ENCODE measurements at regions not wholly inside any gene's neighbourhood (a gene's known extent, or its start where the extent isn't known, plus 50 kb on each side); places are given as distances from the start of the nearest gene placed in this dataset.
A peak's percentile ranks its signal among the peaks of the same experiment; 100 is the strongest.

GRCh38 chr15:66850078-66850991 lies 148.3 kb downstream of the SMAD6 start (continued):
- TF ChIP-seq HSF4 (CRISPR knock-in tag; IDR thresholded peaks at IDR 0.05; ENCODE audit: borderline replicate concordance) (no peak), CREBBP (IDR thresholded peaks at IDR 0.05; ENCODE audit: low read depth, low read length) (no peak), CEBPG (CRISPR knock-in tag; IDR thresholded peaks at IDR 0.05) (no peak), CEBPG (tag; conservative IDR thresholded peaks at IDR 0.05 in 1 of 2, IDR thresholded peaks at IDR 0.05 in 1 of 2) (no peak), NFIC (IDR thresholded peaks at IDR 0.05) (no peak), KLF10 (CRISPR knock-in tag; IDR thresholded peaks at IDR 0.05) (no peak), ZNF347 (CRISPR knock-in tag; IDR thresholded peaks at IDR 0.05; ENCODE audit: low read depth) (no peak), HDGF (IDR thresholded peaks at IDR 0.05) (no peak), GTF2A2 (tag; IDR thresholded peaks at IDR 0.05) (no peak), ZNF644 (tag; IDR thresholded peaks at IDR 0.05; ENCODE audit: low read depth) (no peak), XRCC4 (IDR thresholded peaks at IDR 0.05; ENCODE audit: extremely low read depth, insufficient read depth, insufficient read length) (no peak), YY1 (IDR thresholded peaks at IDR 0.05; ENCODE audit: borderline replicate concordance in 1 of 3, control insufficient read depth in 1 of 3, extremely low read depth in 1 of 3, insufficient read depth in 3 of 3, insufficient read length in 1 of 3, insufficient replicate concordance in 2 of 3, low read depth in 1 of 3, low read length in 2 of 3) (no peak), ID3 (CRISPR knock-in tag; IDR thresholded peaks at IDR 0.05) (no peak), ID3 (tag; IDR thresholded peaks at IDR 0.05) (no peak), SOX6 (IDR thresholded peaks at IDR 0.05) (no peak; the same call in 1 of the 2 replicates), MLX (CRISPR knock-in tag; conservative IDR thresholded peaks at IDR 0.05) (no peak), BMI1 (IDR thresholded peaks at IDR 0.05; ENCODE audit: low read length) (no peak), POLR2A (conservative IDR thresholded peaks at IDR 0.05) (no peak), MTA3 (IDR thresholded peaks at IDR 0.05; ENCODE audit: borderline replicate concordance) (no peak), ZBTB43 (CRISPR knock-in tag; IDR thresholded peaks at IDR 0.05) (no peak), MEIS2 (IDR thresholded peaks at IDR 0.05; ENCODE audit: partially characterized antibody) (peak; percentile 70), ZSCAN29 (IDR thresholded peaks at IDR 0.05) (no peak), TEAD2 (tag; IDR thresholded peaks at IDR 0.05) (no peak), GABPB2 (CRISPR knock-in tag; conservative IDR thresholded peaks at IDR 0.05) (no peak), CXXC5 (CRISPR knock-in tag; IDR thresholded peaks at IDR 0.05) (peak; percentile 57), ATF1 (CRISPR knock-in tag; IDR thresholded peaks at IDR 0.05) (no peak), ATF1 (tag; IDR thresholded peaks at IDR 0.05) (peak; percentile 37), ETS1 (conservative IDR thresholded peaks at IDR 0.05; ENCODE audit: control insufficient read depth, low read depth, low read length) (no peak)
